HS-27A (cell line): ENCODE measurements at regions not wholly inside any gene's neighbourhood (a gene's known extent, or its start where the extent isn't known, plus 50 kb on each side); places are given as distances from the start of the nearest gene placed in this dataset.

ENCODE experiments used
- DNase-seq: peaks from one replicate; pipeline ENCODE4 v3.0.0-alpha.2; 2012; ENCODE audit warnings: low read depth, missing footprints

- DNase-seq: no peak
These were observed 126.5 kb upstream of the MAST4 start for GRCh38 chr5:66469684-66470083.

- DNase-seq: no peak
These were observed 124.2 kb upstream of the MAST4 start for GRCh38 chr5:66472010-66472409.

- no peak for DNase-seq
These were observed 120.5 kb upstream of the MAST4 start for GRCh38 chr5:66475731-66476130.

- DNase-seq: no peak
These were observed 118.6 kb upstream of the MAST4 start for GRCh38 chr5:66477596-66477995.

- no peak for DNase-seq
These were observed 101.8 kb upstream of the MAST4 start for GRCh38 chr5:66494437-66494836.

GRCh38 chr5:66498791-66499207, 97.4 kb upstream of the MAST4 start:
- DNase-seq: peak; percentile 38

GRCh38 chr5:66503203-66503789, 92.9 kb upstream of the MAST4 start:
- DNase-seq: no peak

GRCh38 chr5:66507106-66507505, 89.1 kb upstream of the MAST4 start:
- DNase-seq: no peak

GRCh38 chr5:66511491-66511890, 84.7 kb upstream of the MAST4 start:
- DNase-seq: no peak

- DNase-seq: no peak
These were observed 83.1 kb upstream of the MAST4 start for GRCh38 chr5:66513130-66513529.

- DNase-seq: no peak
These were observed 81.0 kb upstream of the MAST4 start for GRCh38 chr5:66515209-66515608.

- no peak for DNase-seq
These were observed 79.6 kb upstream of the MAST4 start for GRCh38 chr5:66516550-66516949.

- no peak for DNase-seq
These were observed 78.8 kb upstream of the MAST4 start for GRCh38 chr5:66517351-66517750.

- no peak for DNase-seq
These were observed 78.1 kb upstream of the MAST4 start for GRCh38 chr5:66518052-66518451.

GRCh38 chr5:66518753-66519152, 77.4 kb upstream of the MAST4 start:
- DNase-seq: no peak

- no peak for DNase-seq
These were observed 76.6 kb upstream of the MAST4 start for GRCh38 chr5:66519626-66520025.

GRCh38 chr5:66520854-66521253, 75.3 kb upstream of the MAST4 start:
- no peak for DNase-seq

- DNase-seq: no peak
These were observed 68.6 kb upstream of the MAST4 start for GRCh38 chr5:66527478-66528035.

GRCh38 chr5:66529182-66529581, 67.0 kb upstream of the MAST4 start:
- no peak for DNase-seq

GRCh38 chr5:66529704-66530103, 66.5 kb upstream of the MAST4 start:
- DNase-seq: no peak

GRCh38 chr5:66538126-66538525, 58.1 kb upstream of the MAST4 start:
- DNase-seq: no peak

GRCh38 chr5:66538531-66538930, 57.7 kb upstream of the MAST4 start:
- no peak for DNase-seq

GRCh38 chr5:66540078-66540477, 56.1 kb upstream of the MAST4 start:
- no peak for DNase-seq

- no peak for DNase-seq
These were observed 53.5 kb upstream of the MAST4 start for GRCh38 chr5:66542711-66543110.
